ENCODE measurements at regions not wholly inside any gene's neighbourhood (a gene's known extent, or its start where the extent isn't known, plus 50 kb on each side); places are given as distances from the start of the nearest gene placed in this dataset.
"Not testable (repeated sequence)": the region's sequence is repeated elsewhere in the genome, so short reads cannot be mapped to it uniquely, and the experiment has no call there.

DNA sequence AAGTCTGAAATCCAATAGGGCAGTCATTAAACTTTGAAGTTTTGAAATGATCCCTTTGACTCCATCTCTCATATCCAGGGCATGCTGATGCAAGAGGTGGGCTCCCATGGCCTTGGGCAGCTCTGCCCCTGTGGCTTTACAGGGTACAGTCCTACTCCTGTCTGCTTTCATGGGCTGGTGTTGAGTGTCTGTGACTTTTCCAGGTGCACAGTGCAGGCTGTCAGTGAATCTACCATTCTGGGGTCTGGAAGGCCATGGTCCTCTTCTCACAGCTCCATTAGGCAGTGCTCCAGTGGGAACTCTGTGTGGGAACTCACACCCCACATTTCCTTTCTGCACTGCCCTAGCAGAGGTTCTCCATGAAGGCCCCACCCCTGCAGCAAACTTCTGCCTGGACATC lies 435.4 kb upstream of the C16orf82 start:
- TF ChIP-seq SP1 (CRISPR knock-in tag; conservative IDR thresholded peaks at IDR 0.05) = not testable (repeated sequence)
- TF ChIP-seq, protein P1, sequence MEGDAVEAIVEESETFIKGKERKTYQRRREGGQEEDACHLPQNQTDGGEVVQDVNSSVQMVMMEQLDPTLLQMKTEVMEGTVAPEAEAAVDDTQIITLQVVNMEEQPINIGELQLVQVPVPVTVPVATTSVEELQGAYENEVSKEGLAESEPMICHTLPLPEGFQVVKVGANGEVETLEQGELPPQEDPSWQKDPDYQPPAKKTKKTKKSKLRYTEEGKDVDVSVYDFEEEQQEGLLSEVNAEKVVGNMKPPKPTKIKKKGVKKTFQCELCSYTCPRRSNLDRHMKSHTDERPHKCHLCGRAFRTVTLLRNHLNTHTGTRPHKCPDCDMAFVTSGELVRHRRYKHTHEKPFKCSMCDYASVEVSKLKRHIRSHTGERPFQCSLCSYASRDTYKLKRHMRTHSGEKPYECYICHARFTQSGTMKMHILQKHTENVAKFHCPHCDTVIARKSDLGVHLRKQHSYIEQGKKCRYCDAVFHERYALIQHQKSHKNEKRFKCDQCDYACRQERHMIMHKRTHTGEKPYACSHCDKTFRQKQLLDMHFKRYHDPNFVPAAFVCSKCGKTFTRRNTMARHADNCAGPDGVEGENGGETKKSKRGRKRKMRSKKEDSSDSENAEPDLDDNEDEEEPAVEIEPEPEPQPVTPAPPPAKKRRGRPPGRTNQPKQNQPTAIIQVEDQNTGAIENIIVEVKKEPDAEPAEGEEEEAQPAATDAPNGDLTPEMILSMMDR (IDR thresholded peaks at IDR 0.05) = not testable (repeated sequence)
- TF ChIP-seq, protein P2, sequence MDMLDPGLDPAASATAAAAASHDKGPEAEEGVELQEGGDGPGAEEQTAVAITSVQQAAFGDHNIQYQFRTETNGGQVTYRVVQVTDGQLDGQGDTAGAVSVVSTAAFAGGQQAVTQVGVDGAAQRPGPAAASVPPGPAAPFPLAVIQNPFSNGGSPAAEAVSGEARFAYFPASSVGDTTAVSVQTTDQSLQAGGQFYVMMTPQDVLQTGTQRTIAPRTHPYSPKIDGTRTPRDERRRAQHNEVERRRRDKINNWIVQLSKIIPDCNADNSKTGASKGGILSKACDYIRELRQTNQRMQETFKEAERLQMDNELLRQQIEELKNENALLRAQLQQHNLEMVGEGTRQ (CRISPR knock-in tag; IDR thresholded peaks at IDR 0.05) = not testable (repeated sequence)
